NK-92 treated with Interleukin-12 subunit alpha and Interleukin-12 subunit beta, amount 100 ng/mL, for 24 hours (cell line): ENCODE measurements at regions not wholly inside any gene's neighbourhood (a gene's known extent, or its start where the extent isn't known, plus 50 kb on each side); places are given as distances from the start of the nearest gene placed in this dataset.

Source experiments
- DNase-seq: peaks from one replicate; lab custom pipeline; 2025; lab: John Stamatoyannopoulos, UW

- no peak for DNase-seq
These were observed 64.2 kb downstream of the RBM43 start for GRCh38 chr2:151197184-151198108.

GRCh38 chr2:151193576-151193975 is 68.1 kb downstream of the RBM43 start:
- no peak for DNase-seq

- no peak for DNase-seq
These were observed 69.0 kb downstream of the RBM43 start for GRCh38 chr2:151192681-151193080.

GRCh38 chr2:151191001-151191400 is 70.7 kb downstream of the RBM43 start:
- DNase-seq = no peak

- DNase-seq = no peak
These were observed 72.5 kb downstream of the RBM43 start for GRCh38 chr2:151189125-151189524.

GRCh38 chr2:151186011-151186410 is 75.7 kb downstream of the RBM43 start:
- DNase-seq = no peak

GRCh38 chr2:151182899-151183809 is 78.5 kb downstream of the RBM43 start:
- no peak for DNase-seq

GRCh38 chr2:151182396-151182795 is 79.3 kb downstream of the RBM43 start:
- DNase-seq = no peak

GRCh38 chr2:151181524-151181923 is 80.1 kb downstream of the RBM43 start:
- DNase-seq = no peak

- no peak for DNase-seq
These were observed 81.5 kb downstream of the RBM43 start for GRCh38 chr2:151180123-151180522.

- no peak for DNase-seq
These were observed 83.5 kb downstream of the RBM43 start for GRCh38 chr2:151178207-151178606.

GRCh38 chr2:151177756-151178155 is 83.9 kb downstream of the RBM43 start:
- DNase-seq = no peak

- no peak for DNase-seq
These were observed 85.0 kb downstream of the RBM43 start for GRCh38 chr2:151176661-151177060.

- no peak for DNase-seq
These were observed 85.8 kb downstream of the RBM43 start for GRCh38 chr2:151175864-151176263.

- no peak for DNase-seq
These were observed 87.5 kb downstream of the RBM43 start for GRCh38 chr2:151174127-151174526.

GRCh38 chr2:151171186-151171585 is 90.5 kb downstream of the RBM43 start:
- no peak for DNase-seq

GRCh38 chr2:151166410-151166809 is 95.3 kb downstream of the RBM43 start:
- DNase-seq = no peak

- DNase-seq = no peak
These were observed 96.5 kb downstream of the RBM43 start for GRCh38 chr2:151165105-151165684.

- no peak for DNase-seq
These were observed 99.7 kb downstream of the RBM43 start for GRCh38 chr2:151161821-151162551.

GRCh38 chr2:151159109-151159662 is 102.5 kb downstream of the RBM43 start:
- DNase-seq = no peak

GRCh38 chr2:151157000-151157735 is 104.5 kb downstream of the RBM43 start:
- no peak for DNase-seq
